ENCODE measurements at regions not wholly inside any gene's neighbourhood (a gene's known extent, or its start where the extent isn't known, plus 50 kb on each side); places are given as distances from the start of the nearest gene placed in this dataset.
A peak's percentile ranks its signal among the peaks of the same experiment; 100 is the strongest.

DNA sequence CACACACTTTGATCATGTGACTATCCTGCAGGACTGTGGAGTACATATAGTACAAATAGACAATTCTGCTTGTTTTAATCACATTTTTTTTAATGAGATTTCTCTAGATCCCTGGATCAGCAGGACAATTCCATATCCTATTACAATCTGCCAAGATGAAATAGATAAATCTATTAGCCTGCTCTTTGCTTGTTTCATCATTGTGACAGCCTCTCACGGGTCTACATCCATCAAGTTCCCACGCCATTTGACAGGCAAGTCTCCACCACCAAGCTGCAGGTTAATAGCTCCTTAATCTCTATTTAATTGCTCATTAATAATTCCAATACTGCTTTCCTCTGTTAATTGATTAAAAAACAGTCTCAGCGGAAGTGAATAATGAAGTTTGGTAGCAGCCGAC lies 671.5 kb downstream of the CCSER2 start:
- no peak for DNase-seq

DNA sequence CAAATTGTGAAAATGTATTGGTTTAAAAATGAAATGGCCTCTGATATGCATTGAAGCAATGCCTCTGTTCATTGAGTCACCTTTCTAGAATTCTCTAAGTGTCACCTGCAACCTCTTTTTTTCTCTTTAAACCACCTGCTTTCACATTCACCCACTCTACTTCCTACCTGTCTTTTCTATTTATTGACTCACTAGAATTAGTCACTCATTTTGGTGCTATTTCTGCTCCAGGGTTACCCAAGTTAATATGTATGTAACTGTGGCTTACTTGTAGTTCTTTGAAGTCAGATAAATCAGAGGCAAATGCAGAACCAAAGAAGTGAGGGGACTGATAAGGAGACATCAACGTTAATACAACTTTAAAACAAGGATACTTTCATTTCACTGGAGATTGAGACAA lies 674.7 kb downstream of the CCSER2 start:
- no peak for DNase-seq

DNA sequence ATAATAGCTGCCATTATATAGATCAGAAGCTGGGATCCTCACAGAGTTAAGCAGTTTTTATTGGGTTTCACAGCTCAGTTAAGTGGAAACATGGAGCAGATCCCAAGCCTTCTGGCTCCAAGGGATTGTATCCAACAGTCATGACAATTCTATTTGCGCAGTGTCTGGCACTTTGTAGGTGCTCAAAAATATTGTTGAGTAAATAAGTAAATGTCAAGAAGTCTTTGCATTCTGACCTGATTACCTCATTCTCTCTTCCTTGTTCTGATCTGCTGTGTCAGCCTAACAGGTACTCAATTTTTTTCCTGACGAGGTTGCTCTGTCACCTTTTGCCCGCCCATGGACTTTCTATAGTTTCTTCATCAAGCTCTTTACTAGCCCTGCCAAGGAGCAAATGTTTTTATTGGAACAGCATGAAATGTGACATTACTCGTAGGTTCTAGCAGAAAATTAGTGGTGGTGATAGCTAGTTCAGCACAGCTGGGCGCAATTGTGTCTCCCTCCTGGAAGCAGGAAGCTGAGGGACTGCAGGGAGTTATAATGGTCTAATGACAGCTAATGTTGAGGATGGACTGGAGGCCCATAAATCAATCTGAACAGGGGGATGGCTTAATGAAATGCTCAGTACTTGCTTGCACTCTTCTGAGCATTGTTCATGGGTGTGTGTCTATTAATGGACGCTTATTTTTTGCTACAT lies 680.2 kb downstream of the CCSER2 start:
- no peak for DNase-seq

DNA sequence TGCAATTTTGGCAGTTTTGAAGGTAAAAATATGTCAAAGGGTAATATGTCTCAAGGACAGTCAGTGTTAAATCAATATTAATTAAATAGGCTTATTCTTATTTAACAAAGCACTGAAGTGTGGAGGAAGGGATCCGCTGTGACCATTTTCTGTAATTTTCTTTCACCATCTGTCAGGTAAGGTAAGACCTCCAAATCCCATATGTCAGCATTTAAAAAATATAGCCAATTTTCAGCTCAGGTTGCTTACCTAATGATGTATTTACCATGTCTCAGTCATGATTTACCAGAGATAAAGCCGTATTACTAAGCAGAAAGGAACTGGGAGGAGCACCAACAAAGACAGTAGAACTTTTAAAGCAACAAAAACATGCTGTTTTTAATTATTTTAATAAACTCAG lies 683.9 kb downstream of the CCSER2 start:
- no peak for DNase-seq

DNA sequence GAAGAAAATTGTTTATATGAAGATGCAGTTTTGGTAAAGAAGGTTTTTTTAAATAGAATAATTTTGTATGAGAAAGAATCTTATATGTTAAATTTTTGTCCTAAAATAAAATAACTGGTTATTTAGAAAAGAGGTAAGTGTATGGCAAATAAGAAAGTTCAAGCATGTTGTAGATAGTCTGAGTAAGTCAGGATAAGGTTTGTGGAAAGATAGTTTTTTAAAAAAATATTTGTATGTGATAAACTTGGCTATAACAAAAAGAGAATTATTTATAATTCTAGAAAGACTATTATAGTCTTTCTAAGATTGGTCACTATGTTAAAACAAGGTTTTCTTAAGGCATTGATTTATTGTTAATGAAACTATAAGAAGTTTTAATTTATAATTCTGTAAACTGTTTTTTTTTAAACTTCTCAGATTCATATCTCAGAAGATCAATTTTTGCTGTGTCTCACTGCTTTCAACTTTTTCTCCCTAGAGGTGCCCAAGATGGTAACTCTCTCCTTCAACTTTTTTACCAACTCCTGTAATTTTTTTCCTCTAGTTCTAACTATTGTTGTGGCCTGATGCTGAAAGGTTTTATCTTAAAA lies 698.6 kb downstream of the CCSER2 start:
- DNase-seq = no peak

DNA sequence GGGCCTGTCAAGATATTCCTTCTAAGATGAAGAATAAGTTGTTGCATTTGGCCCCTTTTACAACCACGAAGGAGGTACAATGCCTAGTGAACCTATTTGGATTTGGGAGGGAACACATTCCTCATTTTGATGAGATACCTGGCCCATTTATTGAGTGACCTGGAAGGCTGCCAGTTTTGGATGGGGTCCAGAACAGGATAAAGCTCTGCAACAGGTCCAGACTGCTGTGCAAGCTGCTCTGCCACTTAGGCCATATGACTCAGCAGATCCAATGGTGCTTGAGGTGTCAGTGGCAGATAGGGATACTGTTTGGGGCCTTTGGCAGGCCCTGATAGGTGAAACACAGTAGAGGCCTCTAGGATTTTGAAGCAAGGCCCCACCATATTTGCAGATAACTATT lies 704.6 kb downstream of the CCSER2 start:
- no peak for DNase-seq

DNA sequence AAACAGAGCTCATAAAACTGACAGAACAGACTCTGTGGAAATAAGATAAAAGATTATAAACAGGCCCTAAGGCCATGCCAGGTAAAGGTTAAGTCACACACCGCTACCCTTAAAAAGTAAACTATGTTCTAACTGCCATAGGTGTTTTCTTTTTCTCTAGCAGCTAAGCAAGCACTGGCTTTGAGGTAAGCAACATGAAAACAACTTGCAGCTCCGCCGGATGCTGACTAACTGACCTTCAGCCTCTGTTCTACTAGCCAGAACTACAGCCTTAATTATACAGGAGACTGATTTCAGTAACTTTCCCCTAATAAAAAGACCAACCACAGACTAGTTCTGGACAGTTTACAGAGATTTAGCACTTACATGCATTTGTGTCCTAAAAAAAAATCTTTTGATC lies 708.3 kb downstream of the CCSER2 start:
- no peak for DNase-seq

DNA sequence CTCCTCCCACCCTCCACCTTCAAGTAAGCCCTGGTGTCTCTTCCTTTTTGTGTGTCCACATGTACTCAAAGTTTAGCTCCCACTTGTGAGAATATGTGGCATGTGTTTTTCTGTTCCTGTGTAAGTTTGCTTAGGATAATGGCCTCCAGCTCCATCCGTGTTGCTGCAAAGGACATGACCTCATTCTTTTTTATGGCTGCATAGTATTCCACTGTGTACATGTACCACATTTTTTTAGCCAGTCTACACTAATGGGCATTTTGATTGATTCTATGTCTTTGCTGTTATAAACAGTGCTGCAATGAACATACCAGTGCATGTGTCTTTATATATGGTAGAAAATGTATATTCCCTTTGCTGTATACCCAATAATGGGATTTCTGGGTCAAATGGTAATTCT lies 710.9 kb downstream of the CCSER2 start:
- no peak for DNase-seq

DNA sequence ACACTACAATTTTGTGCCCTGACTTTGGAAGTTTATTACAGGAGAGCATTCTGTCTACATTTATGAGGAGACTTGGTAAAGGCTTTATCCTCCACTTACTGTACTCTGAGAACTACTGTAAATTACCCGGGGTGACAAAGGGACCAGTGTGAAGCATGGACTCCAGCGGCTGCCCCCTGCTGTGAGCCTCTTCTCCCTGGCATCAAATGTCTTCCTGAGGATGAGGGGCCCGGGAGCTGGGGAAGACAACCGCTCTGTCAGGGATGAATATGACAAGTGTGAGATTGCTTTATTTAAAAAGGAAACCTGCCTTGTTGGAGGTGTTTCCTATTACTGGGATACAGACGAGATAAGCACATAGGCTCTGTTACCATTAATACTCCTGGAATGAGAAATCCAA lies 714.8 kb downstream of the CCSER2 start:
- DNase-seq = no peak

DNA sequence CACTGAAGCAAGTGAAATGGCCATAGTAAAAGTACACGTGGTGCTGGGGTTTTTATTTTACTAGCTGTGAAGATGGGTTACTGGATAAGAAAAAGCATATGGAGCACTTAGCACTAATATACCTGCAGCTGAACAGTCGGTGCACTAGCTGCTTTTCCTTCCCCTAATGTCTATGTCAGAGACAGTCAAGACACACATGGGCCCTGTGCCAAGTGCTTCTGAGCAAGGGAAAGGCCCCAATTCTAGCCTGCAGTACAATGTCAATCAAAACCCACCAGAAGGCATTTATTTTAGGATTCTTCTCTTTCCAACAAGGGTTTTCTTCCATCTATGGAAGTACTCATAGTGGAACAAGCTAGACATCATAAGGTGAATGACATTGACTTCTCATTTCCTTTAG lies 716.7 kb downstream of the CCSER2 start:
- DNase-seq = no peak

DNA sequence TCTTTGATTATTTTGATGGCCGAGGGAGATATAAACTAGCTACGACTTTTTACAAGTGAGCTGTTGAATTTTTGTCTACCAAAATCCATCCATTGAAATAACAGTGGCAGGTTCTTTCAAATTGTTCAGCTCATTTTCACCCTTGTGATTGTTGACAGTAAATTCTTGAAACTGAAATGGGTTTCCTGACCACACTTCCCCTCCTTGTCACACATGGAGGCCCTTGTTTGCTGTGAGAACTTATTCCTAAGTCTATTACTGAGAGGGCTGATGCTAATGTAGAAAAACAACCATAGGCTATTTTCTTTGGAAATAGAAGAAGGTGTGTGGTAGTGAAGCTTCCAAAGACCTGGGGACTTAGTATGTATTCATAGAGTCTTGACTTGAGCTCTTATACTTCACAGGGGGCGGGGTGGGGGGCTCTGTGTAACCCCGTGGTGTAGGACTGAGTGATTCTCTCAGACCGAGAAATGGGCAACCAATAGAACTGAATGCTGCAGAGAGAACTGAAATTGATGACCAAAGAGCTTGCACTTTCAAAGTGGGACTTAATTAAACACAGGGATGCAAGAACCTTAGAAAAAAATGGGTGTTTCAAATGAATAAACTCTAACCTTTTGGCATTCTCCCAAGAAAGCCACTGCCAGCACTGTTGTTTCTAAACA lies 718.9 kb downstream of the CCSER2 start:
- no peak for DNase-seq

DNA sequence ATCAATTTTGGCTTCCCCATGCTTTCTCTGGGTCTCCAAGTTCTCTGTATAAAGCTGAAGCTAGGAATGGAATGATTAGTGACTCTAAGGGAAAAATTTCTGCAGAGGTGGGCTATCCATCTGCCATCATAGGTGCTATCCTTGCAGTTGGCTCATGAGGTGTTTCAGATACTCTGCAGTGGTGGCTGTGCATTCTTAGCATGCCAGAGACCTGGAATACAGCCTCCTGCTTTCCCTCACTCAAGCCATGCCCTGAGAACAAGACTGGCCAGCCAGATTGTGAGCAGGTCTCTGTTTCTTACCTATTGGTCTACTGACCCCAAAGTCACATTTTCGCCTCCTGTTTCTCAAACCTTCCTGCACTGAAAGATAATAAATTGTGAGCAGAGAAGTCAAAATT lies 719.6 kb downstream of the CCSER2 start:
- DNase-seq = no peak

DNA sequence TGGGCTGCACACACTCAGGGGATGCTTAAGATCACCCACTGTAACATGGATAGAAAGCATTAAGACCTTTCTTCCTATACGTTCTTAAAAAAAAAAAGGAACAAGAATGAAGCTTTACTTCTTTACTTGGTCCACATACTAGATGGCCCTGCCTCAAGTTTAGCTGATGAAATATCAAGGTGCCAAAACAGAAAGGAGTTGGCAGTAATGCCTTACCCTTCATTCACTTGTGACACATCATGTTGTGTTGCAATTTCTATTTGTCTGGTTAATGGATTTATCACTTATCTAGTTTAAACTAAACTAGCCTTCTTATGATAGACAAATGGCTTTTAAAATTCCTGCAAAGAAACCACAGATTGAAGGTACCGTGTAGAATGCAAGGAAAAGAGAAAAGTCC lies 720.3 kb downstream of the CCSER2 start:
- no peak for DNase-seq

DNA sequence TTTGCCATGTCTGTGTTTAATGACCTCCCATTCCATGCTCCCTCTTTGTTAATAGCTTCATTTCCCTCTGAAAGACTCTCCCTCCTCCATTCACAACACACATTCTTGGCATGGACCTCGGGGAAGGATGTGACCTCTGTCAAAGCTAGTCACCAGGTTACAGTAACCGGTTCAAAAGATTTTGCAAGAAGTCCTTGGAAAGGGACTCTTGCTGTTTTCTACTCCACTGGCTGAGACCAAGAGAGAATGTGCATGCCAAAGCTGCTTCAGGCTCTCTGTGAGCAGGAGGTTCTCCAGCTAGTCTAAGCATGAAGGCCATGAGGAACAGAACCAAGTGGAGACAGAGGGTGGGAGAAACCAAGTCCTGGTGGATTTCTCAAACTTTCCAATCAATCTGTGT lies 732.6 kb downstream of the CCSER2 start:
- DNase-seq = no peak

DNA sequence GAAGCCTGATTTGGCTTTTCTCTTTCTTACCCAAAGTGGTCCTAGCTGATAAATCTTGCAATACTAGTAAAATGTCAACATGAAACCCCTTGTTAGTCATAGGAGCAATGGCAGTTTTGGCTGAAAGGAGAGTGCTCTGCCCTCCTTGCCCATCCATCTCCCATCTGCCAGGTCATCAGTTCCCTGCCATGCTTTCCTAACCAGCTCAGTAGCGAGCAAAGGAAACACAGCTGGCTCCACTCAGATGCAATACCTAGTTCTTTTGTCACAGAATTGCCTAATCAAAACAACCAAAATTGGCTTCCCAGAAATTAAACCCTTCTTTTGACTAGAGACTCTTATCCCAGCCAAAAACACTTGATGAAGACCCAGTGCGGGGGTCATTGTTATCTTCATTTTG lies 733.0 kb downstream of the CCSER2 start:
- DNase-seq = no peak

DNA sequence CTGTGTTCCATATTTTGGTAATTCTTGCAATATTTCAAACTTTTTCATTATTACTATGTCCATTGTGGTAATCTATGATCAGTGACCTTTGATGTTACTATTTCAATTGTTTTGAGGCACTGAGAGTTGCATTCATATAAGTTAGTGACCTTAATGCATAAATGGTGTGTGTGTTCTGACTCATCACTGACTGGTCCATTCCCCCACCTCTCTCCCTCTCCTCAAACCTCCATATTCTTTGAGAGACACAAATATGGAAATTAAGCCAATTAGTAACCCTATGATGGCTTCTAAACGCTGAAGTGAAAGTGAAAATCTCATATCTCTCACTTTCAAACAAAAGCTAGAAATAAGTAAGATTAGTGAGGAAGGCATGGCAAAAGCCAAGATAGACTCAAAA lies 739.6 kb downstream of the CCSER2 start:
- DNase-seq = no peak

DNA sequence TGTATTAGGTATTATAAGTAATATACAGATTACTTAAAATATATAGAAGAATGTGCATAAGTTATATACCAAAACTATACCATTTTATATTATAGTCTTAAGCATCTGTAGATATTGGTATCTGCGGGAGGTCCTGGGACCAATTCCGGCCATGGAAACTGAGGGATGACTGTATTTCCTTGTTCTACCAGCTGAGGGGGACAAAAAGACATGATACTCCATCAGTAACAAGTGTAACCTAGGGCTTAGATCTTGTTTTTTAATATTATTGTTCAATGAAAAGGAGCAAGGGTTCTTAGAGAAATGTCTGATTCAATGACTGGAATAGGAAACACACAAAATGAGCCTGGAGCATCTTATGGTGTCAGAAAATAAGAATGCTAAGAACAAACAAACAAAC lies 752.5 kb downstream of the CCSER2 start:
- DNase-seq = no peak

DNA sequence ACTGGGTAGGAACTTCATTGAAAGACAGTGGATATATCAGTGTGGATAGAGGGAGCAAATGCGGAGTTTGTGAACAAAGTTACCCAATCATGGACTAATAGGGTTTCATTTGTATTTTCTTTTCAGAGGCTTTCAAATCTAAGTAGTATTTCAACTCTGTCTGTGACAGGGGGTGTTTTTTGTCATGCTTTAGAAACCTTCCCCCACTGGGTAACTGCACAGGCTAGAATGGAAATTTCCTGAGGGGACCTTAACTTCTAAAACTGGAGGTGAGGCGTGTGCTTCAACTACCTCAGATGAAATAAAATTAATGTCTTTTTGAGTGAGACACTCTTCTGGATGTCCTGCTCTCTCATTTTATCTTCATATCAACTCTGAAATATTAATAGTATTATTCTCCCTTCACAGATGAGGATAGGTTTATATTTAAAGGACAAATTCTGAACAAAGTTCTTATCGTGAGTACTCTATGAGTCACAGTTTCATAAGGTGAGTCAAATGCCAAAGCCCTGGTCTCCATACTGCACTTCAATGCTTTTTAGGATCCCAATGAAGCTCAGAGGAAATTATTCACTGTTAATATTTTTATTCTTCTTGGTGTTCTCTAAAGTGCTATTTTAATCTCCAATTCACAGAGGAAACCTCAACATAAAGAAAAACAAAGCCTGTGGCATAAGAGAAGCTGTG lies 770.6 kb downstream of the CCSER2 start:
- no peak for DNase-seq

DNA sequence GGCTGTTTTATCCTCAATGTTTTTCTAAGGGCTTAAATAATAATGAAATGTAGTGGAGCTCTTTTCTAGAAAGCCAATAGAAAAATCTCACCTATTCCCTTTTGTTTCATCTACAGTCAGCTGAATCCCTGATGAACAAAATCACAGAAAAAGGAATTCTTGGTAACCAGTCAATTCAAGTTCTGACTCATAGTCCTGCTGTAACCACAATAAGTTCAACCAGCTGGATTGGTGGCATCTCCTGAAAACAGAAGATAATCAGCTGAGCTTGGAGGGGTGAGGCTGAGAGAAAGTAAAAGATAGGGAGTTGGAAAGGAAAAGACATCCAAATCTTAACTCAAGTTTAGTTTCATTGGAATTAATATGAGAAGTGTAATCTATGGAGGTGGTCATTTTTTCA lies 772.1 kb downstream of the CCSER2 start:
- no peak for DNase-seq

DNA sequence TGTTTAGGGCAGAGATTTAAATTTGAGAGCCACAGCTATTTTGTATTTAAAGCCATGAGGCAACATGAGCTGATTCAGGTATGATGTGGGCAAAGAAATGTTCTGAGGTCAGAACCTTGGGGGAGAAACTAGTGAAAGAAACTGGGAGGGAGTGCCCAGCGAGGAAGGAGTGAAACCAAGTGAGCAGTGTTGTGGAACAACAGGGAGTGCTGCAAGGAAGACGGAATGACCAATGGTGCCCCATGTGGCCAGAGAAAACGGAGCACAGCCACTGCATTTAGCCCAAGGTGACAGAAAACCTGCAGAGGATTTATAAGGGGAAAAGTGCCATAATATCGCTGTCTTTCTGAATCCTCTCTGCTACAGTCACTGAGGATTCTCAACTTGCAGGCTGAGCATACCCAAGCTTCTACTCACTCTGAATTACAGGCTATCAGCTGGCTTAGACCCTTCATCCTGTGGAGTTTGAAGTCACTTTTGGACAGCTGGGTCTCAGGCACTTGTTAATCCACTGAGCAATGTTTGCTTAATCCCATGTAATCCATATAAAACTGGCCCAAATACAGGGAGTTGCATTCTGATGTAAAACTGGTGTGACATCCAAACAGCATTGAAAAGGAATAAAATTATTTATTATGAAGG lies 777.3 kb downstream of the CCSER2 start:
- DNase-seq = peak in 1 of 56 donors; percentile 5

DNA sequence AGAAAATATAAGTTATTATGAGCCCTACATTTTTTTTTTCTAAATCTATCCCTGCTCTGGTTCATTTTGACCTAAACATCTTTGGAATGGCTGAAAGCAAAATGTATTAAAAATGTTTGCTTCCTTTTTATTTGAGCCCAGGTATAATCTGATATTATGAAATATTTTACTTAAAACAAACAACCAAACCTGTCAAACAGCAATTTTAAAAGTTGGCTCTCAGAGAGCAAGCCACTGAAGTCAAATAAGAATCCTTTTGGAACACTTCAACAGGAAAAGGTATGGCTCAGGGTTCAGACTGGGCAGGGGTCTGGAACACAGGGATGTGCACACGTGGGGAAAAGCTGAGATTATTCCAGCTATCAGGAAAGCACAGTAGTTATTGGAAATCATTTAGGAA lies 782.9 kb downstream of the CCSER2 start:
- no peak for DNase-seq

DNA sequence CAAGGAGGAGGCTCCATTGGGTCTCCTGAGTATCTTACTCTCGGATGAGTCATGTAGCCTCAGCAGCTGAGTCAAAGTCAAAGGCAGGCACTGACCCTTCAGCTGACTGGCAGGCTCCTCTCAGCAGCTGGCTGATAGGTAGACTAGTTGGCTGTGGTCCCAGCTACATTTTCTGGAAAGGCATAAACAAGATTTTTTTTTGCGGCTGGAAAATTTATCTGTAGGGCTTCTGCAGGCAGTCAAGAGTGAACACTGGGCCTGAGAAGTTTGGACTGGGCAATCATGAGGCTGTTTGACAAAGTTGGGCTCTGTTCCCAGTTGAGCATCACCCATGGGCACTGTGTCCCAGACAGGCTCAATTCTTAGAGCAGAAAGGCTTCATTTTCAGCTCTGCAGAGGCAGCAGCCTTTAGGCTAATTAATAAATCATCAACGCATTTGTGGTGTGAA lies 796.2 kb downstream of the CCSER2 start:
- peak in 46 of 56 donors; percentile 1 to 76 (median 32) for DNase-seq

All from nucleus accumbens (tissue), 56 donors.